HG02678 (cell line): ENCODE measurements at regions not wholly inside any gene's neighbourhood (a gene's known extent, or its start where the extent isn't known, plus 50 kb on each side); places are given as distances from the start of the nearest gene placed in this dataset.

ENCODE experiments used
- ATAC-seq: cut with Tn5 transposase; IDR thresholded peaks from one replicate; pipeline ENCODE4 v1.9.1; 2021; ENCODE audit warnings: mild to moderate bottlenecking, moderate library complexity; ENCODE audit not compliant: unreplicated experiment

DNA sequence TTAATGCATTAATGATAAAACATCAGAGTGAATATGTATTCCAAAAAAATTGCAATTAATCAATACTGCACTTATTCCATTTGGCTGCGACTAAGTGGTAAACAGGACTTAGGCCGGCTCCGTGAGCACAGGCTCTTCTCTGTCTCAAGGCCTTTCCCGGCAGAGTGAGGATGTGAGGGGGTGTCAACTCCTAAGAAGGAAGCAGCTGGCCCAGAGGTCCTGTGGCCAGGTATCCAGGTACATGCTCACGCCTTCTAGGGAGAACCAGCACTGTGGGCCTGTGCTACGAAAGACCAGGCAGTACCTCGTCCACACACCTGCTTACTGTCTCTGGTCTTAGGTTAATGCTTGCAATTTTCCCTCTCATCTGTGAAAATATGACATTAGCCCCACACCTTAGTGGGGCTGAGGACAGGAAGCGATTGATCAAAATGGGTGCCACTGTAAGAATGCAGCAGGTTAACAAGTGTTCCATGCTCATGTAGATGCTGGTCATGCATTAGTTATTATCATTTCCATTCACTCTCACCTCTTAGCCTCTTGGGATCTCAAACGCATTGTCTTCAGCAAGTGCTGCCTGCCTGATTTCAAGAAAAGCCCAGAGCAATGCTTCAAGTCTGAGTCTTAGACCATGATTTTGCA lies 175.3 kb downstream of the ABHD5 start:
- no peak for ATAC-seq

DNA sequence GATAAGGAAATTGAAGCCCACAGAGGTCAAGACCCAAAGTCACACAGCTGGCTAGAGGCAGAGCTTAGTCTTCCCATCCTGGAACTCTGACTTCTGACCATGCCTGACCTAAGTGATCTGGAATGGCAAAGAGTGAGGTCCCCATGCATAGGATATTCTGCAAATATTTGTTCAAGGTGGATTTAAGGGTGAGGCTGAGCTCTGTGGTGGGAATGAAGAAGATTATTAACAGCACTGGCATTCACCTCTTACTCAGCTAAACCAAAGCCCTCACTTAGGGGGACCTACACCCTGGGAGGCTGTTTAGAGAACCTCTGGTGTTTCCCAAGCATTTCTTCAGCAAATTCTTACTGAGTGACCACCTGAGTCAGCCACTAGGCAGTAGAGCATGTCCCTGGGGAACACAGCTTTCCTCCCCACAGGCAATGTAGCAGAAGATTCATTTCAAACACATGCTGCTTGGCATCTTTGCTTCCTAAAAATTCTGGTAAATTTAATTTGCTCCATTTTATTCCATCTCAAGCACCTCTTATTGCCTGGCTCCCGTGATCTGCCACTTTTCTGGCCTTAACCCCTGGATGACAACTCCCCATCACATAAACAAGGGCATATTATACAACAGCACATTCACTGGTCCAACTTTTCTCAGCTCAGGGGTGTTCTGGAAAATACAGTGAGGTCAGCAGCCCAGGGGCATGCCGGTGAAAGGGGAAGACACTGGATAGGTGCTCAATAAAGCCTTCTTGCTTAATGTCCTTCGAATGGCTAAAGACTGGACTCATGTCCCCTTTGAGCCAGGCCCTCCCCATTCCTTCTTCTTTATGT lies 176.0 kb downstream of the ABHD5 start:
- no peak for ATAC-seq

DNA sequence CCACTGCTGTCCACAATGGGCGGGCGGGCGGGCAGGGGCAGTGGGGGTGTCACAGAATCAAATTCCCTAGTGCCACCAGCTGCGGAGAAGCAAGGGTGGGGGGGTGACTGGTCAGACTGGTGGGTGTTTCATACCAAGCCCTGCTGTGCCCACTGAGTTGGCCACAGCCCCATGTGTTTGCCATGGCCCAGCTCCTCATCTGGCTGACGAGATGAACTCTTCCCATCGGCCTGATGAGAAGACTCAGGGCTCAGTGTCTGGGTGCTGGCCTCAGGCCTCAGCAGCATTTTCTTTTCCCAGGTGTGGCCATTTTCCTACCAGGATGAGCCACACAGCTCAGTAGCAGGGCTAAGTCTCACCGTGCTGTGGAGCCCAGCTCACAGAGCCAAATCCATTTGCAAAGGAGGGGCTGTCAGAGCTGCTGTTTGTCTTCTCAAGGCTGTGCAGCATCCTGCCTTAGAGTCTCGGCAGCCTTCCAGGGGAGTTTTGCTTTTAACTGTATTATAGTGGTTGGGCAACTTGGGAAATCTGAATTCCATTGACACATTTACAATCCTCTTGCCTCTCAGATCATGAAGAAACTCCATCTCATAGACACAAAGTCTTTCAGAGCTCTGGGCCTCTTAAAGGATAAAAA lies 176.8 kb downstream of the ABHD5 start:
- no peak for ATAC-seq

DNA sequence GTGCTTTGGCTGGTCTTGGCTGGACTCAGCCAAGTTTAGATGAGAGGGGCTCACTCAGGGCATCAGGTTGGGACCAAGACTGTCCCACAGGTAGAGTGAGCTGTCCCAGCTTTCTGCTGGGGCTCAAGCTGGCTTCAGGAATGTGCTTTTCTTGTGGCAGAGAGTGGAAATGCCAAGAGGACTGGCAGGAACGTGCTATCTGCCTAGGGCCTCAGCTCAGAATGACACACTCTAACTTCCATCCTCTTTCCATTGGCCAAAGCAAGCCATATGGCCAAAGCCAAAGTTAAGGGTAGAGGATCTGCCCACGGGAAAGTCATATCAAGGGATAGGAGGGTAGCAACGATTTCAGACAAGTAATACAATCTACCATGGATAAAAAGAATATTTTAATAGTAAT lies 178.8 kb downstream of the ABHD5 start:
- ATAC-seq = no peak

DNA sequence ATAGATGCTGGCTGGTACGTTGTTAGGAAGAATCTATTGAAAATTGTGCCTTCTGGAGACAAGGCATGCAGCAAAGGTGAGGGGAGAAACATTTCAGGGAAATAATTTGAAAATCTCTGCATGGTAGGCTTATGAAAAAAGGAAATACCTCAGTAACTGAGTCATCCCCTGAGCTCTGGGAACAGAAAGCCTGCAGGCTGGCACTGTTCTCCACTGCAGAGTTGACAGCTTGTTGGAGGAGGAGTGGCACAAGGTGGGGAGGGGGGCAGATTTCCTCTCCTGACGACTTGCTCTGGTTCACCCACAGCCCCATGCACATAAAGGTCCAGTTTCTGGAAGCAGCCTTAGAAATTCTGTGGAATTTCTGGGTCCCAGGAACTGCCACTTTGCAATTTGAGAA lies 179.4 kb downstream of the ABHD5 start:
- no peak for ATAC-seq

DNA sequence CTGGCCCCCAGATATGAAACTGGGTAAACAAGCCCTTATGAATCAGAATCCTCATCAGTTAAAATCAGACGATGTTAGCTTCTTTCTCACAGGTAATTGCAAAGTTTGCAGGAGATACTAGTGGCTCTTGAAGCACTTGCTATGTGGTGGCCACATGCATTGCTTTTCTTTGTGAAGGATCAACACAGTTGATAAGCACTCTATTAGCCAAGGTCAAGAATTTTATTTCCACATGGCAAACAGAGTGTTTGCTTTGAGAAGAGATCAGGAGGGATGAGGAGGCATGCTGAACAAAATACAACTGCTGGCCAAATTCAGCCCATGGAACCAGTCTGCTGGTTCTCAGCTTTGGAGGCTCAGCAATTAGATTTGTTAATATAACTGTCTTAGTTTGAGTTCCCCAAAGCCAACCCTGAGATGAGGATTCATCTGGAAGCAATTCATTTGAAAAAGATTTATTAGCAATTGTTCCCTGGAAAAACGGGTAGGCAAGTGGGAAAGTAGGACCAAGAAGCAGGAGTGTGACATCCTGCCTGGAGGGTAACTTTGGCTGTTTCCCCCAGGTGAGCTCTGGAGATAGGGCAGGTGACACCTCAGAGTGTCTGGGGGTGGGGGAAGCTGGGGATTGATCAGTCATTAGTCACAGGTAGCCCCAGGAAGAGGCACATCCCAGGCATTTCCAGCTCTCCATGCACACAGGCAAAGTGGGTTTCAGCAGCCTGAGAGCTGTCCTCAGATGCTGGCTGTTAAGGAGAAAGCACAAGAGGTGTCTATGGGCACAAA lies 180.3 kb downstream of the ABHD5 start:
- no peak for ATAC-seq

DNA sequence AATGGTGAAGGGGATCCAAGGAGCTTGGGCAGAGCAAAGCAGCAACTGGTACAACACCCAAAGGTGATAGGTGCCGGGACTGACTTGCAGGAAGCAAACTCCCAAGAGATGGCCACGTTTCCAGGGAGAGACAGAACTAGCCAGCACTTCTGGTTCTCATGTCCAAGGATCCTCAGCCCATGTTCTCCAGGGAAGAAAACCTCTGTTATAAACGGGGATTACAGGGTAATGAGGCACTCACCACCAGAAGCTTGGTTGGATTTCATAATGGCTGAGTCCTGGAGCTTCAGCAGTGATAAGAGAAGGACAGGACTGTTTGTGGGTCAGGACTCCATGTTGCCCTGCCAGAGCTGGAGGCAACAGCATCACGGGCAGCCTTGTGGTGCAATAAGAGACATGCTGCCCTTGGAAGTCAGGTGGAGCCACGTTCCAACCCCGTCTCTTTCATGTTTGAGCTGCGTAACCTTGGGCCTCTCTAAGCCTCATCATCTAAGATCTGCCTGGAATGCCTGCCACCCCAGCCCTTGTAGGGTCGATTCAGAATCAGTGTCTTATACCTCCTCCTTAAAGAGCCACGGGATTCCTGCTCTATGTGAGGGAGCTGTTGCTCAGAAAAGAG lies 181.0 kb downstream of the ABHD5 start:
- no peak for ATAC-seq

DNA sequence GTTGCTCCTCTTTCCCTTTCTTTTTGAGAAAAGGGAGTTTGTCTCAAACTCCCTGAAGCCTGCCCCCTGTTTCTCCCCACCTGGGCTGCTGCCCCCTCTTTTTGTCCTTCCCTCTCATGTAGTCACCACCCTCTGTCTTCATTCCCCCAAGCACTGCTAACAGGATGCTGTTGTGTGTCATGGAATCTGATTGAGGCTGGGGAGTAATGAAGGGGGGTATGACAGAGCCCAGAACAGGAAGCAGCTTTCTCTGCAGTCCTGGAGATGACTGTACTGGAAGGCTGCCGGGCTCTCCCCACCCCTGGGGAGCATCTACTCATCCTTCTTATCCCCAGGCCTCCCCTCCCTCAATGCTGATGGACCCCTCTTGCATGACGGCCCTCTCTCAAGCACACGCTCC lies 181.6 kb downstream of the ABHD5 start:
- ATAC-seq = no peak

DNA sequence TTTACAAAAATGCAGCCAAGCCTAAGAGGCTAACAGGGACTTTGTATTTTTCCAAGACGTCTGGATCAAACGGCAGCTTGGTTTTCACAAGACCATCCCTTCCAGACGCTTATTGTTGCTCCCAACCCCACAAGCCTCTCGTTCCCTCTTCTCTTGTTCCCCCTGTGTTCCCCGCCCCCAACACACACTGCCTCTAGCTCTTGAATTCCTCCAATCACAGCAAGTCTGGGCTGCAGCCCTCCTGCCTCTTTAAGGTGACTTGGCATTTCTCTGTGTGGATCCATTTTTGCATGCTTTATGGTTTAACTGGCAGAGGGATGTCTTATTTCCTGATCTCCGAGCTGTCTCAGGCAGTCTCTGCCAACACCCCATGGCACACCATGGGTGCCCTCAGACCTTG lies 182.2 kb downstream of the ABHD5 start:
- no peak for ATAC-seq

DNA sequence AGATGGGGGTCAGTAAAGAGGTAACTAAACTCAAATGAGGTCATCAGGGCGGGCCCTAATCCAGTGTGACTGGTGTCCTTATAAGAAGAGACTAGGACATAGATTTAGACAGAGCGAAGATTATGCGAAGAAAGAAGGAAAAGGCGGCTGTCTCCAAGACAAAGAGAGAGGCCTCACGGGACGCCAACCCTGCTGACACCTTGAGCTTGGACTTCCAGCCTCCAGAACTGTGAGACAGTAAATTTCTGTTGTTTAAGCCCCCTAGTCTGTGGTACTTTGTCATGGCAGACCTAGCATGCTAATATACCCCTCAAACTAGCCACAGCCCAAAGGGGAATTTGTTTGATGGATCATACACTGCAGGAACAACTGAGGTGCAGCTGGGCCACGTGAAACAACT lies 183.0 kb downstream of the ABHD5 start:
- no peak for ATAC-seq

DNA sequence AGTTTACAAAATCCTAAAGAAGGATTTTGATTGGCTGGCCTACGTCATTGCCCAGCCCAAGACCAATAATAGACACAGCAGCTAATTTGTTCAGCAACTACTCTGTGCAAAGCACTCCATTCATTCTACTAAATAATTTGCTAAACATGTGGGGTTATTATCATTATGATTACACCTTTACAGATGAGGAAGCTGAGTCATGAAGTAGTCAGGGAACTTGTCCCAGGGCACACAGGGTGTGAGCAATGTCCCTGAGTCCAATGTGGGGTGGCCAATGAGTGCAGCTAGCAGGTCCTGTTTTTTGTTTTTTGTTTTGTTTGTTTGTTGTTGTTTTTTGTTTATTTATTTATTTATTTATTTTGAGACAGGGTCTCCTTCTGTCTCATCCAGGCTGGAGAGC lies 183.6 kb downstream of the ABHD5 start:
- ATAC-seq = no peak

DNA sequence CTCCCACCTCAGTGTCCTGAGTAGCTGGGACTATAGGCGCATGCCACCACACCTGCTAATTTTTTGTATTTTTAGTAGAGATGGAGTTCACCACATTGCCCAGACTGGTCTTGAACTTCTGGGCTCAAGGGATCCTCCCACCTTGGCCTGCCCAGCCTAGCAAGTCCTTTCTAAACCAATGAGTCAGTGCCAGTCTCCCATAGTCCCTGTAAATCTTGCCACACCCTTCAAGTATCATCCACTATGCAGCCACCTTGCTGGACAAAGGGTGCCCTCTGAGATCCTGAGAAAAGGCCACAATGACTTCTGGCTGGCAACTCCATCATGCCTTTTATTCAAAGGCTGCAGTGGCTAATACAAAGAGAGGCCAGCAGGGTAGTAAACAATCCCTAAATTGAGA lies 184.0 kb downstream of the ABHD5 start:
- no peak for ATAC-seq

DNA sequence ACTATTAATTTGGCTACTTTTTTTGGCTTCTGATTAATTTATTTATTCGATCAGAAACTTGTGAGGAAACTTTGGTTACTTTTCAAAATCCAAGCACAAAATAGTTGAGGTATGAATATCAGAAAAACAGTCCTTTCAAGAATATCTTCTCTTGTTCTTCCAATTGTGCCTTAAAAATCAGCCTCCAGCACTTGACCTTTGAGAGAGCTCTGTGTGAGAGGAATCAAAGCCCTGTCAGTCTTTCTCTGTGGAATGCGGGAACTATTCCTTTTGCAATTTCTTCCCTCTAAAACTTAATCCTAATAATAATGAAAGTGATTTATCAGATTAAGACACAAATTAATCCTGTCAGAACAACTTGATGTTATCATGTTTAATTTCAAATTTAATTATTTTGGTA lies 185.9 kb downstream of the ABHD5 start:
- no peak for ATAC-seq

DNA sequence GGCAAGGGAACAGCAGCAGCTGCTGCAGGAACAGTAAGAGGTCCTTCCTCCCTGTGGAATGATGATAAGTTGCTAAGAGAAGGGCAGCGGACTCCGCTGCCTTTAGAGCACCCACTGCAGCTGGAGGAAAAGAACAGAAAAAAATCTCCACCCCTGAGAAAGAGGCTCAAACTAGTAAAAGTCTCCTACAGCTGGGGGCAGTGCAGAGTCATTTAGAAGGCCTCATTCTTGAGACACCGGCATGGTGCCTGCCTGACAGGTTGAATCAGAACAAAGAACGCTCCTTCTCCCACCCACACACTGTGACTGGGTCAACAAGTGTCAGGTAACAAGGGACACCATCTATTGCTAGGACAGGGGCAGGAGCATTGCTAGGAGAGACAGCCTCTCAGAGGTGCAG lies 188.4 kb downstream of the ABHD5 start:
- no peak for ATAC-seq

DNA sequence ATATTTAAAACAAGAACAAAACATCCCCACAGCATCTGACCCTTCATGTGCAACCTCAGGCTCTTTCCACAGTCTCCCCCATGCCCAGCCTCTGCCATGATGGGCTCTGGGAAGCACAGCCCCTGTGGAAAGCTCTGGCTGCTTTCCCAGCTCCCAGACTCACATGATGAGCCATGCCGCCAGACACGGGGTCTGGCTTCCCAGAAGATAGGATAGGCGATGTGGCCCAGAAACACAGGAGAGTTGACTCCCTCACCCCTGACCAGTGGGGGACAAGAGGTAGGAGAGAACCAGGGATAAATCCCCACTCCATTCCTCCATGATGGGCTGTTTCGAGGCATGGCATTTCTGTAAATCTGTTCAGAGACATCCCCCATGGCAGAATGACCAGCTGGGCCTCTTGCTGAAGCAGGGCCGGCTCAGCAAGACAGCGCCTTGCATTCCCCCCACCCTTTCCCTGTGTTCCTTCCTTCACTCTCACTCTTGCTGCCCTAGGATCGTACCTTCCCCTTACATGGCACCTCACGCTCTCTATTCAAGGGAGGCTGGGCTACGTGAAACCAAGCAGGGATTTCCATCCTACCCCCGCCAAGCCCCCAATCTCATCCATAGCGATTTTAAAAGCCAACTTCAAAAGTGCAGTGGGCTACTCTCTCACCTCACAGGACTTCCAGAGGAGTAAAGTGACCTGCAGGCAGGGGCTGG lies 192.4 kb downstream of the ABHD5 start:
- ATAC-seq = no peak

DNA sequence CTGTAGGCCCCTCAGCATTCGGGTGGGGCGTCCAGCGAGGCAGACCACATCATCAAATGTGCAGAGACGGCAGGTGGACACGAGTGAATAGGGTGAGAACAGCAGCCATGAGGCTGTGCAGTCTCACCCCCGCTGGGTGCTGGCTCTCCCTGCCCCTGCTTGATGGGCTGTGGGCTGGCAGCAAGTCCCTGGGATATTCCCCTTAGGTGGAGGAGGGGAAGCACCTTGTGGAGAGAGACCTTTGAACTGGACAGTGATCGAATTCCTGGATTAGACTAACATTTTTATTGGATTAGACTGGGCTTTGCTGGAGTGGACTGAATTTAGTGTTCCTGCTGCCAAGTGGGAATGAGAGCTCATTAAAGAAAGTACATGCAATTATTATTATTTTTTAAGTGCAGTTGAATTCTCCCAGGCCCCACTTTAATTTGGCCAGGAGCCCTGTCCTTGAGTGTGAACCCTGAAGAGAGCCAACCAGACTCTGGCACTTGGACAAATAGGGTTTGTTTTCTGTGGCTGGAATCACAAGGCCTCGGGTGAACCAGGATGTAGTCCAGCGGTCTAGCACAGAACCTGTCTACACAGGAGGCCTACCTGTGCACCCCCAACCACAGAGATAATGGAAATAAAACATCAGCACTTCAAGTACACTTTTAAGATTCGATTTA lies 193.1 kb downstream of the ABHD5 start:
- ATAC-seq = no peak

DNA sequence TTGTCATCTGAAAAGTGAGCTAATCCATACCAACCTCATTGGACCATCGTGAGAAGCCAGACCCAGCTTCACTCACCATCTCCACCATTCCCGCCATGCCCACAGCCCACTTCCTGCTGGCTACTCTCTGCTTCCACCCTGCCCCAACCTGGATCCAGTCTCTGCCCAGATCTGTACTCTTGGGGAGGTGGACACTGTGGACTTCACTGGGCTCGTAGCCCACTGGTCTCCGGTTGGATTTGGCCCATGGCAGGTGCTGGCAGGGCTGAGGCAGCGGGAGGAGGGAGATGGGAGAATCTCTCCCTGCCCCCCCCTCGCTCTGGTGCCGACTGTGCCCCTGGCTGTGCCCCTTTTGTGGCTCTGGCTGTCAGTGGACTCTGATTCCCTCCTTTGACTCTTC lies 193.8 kb downstream of the ABHD5 start:
- no peak for ATAC-seq

DNA sequence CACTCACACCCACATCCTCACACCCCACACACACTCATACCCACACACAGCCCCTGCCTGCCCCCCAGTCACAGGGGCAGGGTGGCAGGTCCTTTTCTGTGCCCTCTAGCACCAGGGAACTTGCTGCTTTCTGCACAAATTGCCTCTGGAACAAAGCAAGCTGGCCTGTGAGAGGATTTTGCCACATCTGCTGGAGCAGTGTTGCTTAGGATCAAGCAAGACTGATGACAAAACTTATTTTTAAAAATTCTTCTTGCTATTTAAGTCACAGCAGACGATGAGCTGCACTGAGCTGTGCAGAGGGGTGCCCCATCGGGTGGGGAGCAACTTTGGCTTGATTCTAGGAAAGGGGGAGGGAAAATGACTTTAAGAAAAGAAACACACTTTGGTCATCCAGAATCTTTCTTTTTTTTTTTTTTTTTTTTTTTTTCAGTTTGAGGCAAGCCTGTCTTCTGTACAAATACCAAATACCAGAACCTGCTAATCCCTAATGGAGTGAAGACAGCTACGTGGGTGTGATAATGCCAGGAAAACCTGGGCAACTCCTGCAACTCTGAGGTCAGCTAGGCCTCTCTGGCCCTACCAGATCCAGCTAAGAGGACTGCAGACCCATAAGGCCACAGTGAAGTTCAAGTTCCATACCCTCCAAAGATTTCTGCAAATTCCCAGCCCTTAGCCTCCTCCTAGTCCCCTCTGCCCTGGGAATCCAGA lies 195.3 kb downstream of the ABHD5 start:
- no peak for ATAC-seq

DNA sequence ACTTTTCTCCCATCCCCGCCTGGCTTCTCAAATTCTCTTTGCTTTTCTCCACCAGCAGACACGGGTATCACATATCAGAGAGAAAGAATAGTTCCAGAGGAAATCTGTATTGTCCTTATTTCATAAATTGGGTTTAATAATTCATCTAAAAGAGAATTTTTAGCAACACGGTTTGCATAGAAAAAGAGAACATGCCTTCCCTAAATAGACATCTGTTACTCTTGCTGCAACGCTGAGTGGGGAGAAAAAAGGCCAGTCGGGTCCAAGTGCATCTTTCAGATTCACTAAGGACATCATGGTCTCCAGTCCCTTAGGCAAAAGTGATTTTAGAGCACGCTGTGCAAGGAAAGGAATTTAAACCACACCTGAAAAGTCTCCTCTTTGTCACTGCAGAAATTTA lies 201.3 kb downstream of the ABHD5 start:
- ATAC-seq = no peak
